Activated gamma-delta T cell treated with Interleukin-2 at 50 U/mL for 16 hours (primary cell): ENCODE measurements at regions not wholly inside any gene's neighbourhood (a gene's known extent, or its start where the extent isn't known, plus 50 kb on each side); places are given as distances from the start of the nearest gene placed in this dataset.

Source experiments
- DNase-seq: peaks from one replicate; pipeline ENCODE4 v3.0.0-alpha.2; 2020

DNA sequence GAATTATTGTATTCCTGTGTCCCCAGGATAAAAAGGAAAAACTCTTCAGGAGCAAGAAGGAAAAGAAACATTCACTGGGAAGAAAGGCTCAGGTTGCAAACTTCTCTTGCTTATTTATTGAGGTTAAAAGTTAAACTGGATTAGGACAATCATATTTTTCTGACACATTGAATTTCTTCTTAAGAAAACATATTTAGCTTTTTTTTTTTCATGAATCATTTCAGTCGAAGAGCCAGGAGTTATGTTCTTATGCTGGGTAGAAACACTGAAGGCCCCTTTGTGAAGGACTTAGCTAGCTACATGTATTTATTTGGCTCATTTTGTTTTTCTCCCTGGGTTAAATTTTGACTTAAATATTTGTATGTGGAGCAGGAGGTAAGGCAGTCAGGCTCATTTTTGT lies 434.0 kb downstream of the KLF5 start:
- no peak for DNase-seq

DNA sequence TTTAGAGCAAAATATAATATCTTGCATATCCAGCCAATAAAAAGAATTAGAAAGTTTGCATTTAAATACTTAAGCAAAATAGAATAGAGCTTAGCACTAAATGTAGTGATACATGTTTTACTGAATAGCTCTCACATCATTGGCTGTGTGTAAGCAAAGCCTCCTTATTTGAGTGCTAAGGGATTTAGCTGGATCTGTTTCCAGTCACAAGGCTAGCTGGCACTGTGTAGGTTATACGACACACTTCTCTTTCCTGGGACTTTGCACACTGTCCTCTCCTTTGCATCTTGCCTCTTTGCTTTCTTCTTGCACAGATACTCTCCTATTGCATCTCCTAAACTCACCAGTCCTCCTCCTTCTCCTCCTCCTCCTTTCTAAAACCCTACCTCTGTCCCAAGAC lies 423.8 kb downstream of the KLF5 start:
- no peak for DNase-seq

DNA sequence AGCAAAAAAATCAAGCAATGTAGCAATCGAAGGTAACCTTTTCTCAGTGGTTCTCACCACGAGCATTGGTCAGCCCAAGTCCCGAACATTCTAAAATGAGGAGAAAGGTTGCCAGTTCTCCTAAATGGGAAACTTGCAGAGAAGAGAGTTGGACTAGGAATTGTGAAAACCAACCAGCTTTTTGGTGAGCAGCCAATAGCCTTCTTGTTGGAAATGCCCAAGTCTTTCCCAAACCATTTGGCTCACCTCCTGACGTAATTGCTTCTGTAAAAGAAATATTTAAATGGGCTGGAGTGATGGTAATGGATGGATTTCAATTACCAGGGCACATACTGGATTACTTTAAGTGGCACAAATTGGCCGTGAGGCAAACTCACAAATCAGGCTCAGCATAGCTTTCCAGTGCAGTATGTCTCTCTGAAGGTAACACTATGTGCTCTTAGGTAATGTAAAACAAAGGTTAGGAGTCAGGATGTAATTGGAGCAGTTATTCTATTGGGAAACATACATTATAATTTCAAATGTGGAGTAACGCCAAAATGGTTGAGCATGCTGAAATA lies 423.2 kb downstream of the KLF5 start:
- DNase-seq: no peak

DNA sequence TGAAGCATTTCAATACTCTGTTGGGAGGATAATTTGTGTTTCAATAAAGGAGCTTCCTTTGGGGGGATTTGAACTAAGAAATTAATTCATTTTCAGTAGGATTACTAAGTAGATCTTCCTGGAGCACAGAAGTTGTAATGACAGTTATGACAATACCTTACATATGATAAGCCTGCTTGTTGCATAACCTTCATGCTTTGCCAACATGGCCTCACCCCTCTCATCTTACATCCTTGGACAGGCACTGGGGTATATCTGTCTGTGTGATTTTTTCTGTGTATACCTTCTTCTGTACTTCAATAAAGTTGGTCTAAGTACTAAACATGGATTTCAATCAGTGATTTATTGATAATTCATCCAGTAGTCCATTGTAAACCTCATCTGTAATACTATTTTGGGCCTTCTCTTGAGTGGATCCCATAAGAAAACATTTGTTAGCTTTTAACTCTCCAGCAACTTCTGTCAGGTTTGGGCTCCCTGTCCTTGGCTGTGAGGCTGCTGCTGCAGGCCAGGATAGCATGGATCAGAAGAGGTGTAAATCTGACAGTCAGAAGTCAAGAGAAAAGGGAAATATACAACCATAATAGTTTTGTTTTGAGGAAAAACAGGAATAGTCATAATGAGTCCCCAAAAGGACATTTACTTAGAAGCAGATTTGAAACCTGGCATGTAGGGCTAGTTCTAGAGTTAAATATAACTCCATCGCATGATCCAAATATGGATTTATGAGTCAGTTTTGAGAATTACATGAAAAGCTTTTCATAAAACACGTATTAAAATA lies 422.2 kb downstream of the KLF5 start:
- no peak for DNase-seq

DNA sequence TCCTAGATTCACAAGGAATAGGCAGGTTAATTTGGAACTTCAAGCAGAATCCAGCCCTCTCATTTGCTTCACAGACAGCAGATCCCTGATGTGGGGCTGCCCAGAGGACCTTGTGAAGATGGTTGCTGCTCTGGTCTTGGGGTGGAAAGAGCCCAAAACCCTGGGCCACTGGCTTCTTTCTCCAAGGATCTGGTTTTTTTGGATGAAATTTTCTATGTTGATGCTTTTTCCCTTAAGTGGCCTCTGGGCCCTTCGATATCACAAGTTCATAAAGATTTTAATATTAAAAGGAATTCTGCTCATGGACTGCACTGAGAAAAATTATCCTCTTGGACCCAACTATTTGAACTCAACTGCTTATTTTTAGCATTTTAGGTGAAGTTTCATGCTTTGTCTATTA lies 421.1 kb downstream of the KLF5 start:
- DNase-seq: no peak

DNA sequence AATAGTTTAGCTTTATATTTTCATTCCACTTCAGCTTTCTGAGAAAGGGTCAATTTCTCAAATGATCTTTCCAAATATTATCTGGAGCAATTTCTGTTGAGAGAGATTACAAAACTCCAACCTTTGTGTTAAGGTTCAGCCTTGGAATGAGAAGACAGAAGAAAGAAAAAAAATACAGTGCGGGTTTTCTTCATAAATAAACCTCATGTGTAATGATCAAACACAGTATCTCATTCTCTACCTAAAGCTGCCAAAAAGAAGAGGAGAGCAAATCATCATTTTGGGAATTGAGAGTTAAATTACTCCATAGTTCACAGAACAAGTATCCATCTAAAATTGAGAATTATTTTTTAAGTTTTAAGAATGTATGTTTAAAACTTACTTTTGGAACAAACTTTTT lies 420.5 kb downstream of the KLF5 start:
- no peak for DNase-seq

DNA sequence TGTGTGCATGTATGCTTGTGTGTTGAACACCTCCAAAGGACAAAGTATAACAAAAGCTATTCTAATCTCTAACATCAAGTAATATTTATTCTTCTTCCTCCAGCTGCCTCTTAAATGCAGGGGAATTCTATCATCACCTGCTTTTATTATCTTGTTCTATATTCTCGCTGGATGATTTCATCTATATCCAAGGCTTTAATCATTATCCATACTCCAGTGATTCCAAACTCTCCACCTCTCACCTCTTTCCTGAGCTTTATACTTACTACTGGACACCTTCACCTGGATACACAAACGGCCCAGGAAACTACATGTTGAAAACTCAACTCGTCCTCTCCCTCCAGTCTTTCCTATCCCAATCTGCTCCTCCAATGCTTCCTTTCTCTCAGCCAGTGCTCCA lies 418.6 kb downstream of the KLF5 start:
- DNase-seq: no peak

DNA sequence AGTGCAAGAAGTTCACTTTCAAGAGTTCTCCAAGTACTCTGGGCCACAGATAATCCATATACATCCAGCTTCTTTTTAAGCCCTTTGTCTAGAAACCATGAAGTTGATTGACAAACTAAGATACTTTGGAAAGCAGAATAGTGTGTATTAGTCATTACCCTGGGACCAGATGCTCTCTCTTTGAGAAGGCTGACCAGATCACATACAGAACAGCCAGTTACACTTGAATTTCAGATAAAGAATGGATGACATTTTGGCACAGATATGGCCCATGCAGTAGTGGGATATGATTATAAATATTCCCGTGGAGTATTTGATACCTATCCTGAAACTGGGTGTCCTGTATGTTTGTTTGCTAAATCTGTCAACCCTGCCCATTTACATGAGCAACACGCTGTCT lies 414.2 kb downstream of the KLF5 start:
- no peak for DNase-seq

DNA sequence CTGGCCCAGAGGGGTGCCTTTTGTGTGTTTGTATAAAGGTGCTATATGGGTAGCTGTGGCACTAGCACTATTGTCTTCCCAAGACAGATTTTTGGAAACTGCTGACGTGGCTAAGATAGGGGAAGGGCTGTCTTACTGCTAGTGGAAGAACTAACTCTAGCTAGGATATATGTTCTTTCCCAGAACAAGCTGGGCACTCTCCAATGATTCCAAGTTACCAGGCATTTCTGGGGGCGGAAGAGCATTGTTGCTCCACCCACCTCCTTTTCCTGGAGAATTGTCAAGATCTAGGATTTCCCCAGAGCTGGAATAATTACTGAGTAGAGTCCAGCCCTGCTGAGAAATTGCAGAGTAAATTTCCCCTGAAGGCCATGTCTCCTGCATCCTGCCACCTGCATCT lies 408.3 kb downstream of the KLF5 start:
- DNase-seq: no peak

DNA sequence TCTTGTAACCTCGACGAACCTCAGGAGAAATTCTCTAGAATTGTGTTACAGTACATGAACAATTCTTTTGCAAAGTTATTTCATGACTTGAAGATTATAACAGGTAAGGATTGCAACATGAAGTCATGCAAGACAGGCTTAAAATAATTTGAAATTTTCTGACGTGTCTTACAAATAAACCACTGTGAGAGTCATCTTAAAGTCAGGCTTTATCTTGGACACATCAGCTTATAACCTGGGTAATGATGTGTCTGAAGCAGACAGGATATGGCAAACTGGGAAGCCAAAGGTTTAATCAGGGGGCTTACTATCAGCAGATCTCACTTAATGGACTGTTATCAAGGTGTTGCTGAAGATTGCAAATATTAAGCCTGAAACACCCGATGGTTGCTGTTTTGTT lies 407.8 kb downstream of the KLF5 start:
- DNase-seq: no peak

DNA sequence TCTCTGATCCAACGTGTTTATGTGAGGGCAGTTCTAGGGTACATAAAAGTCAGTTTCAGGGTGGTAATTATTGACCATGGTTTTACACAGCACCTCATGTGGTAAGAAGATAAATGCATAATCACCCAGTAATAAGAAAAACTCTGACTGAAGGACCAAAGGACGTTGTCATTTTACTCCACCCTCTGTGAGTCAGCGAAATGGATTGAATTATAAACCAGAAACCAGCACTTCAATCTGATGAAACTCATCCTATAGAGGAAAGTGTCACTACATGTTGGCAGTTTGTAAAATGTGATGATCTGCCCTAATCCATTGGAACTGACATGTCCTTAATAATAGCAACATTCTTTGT lies 406.8 kb downstream of the KLF5 start:
- DNase-seq: no peak

DNA sequence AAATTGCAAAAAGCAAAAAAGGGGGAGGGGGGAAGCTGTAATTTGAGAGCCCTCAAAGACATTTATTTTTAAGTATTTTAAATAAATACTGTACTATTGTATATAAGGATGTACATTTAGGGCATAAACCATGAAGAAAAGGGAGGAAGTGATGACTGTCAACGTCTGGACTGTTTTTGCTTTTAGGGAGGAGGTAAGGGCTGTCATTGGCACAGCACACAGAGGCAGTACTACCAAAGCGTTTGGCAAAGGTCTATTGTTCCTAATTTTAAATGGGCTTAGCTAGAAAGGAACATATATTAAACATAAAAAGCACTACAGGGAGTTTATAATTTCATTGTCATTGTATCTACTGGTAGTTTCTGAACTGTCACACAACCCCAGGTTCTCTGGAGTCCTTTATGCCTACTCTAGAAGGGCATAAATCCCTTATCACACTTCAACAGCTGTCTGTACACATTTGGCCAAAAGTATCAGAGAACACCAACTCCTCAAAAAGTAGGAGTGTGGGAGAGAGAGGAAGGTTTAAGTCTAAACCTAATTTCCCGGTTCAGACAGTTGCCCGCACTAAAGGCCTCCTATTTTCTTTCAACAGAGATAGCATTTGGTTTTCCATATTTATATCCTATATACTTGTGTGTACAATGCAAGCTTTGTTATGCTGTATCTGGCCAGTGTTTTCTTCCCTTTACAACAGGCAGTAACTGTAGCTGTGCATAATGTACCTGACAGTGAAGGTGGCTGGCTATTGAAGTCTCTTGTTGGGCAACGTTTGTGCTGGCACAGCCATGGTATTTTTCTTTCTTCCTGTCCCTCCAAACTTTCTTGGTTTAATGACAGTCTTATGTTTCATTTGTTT lies 406.2 kb downstream of the KLF5 start:
- DNase-seq: no peak

DNA sequence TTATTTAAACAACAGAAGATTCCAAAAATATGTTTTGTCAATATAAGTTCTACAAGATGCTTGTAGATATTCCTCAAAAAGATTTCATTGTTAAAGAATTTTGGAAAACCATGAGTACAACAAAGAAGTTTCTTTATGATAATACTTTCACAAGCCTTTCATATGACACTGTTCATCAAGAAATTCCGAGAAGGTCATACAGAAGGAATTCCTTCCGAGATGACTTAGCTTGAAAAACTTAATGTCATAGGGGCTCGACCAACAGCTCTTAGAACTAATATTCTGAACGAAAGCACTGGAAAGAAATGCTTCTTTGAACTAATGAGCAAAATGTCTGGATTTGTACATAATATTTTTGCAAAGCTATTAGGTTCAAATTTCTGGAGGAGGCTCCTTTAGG lies 403.4 kb downstream of the KLF5 start:
- DNase-seq: no peak

DNA sequence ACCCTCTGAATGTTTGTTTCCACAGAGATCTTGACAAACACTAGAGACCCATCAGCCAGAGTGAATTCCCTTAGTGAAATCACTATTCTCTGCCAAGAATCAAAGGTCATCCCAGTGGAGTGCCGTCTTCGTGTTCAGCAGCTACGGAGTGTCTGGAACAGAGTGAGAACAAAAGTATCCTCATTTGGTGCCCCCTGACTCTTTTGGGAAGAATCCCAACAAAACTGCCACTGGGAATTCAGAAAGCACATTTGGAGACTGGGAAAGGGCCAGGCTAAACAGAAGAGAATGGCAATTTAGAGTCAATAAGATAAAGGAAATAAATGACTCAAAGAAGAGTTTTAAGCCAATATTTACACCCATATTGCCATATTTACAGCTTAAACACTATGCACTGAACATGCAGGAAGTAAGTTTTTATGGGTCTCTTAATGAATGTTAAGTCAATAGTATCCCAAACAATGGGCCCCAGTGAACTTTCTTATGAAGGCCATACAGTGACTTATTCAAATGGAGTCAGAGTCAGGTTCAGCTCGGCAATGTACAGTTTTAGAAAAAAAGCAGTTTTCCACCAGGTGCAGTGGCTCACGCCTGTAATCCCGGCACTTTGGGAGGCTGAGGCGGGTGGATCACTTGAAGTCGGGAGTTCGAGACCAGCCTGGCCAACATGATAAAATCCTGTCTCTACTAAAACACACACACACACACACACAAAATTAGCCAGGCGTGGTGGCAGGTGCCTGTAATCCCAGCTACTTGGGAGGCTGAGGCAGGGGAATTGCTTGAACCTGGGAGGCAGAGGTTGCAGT lies 392.6 kb downstream of the KLF5 start:
- DNase-seq: no peak

DNA sequence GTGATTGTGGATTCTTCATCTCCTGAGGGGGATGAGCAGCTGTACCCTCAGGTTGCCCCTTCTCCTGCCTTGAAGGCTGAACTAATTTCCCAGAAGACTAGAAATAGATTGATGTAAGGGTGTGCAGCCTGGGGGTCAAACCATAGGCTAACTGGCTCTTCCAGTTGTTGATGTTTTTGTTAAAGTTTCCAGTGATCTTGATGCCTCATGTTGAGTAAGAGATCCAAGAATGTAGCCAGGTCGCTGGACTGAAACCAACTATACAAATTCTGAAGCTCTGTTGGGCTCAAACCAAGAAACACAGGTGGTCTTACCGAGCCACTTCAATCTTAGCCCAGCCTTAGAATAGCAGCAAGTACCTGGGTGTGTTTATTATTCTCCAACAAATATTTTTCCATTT lies 391.8 kb downstream of the KLF5 start:
- DNase-seq: no peak

DNA sequence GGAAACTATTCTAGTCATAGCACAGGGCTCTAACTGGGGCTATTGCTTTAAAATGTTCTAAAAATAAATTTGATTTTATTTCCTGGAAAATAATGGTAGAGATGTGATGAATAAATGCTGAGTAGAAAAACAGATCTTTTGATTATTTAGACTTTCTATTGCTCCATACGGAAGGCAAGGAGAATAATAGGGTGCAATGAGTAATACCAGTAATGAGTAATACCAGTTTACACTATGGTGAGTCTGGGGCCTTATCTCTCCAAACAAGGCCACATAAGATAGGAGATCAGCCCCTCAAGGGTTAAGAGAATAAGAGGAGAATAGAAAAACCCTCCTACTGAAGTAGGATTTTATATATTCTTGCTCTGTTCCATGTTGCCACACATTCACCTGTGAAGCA lies 390.4 kb downstream of the KLF5 start:
- no peak for DNase-seq

DNA sequence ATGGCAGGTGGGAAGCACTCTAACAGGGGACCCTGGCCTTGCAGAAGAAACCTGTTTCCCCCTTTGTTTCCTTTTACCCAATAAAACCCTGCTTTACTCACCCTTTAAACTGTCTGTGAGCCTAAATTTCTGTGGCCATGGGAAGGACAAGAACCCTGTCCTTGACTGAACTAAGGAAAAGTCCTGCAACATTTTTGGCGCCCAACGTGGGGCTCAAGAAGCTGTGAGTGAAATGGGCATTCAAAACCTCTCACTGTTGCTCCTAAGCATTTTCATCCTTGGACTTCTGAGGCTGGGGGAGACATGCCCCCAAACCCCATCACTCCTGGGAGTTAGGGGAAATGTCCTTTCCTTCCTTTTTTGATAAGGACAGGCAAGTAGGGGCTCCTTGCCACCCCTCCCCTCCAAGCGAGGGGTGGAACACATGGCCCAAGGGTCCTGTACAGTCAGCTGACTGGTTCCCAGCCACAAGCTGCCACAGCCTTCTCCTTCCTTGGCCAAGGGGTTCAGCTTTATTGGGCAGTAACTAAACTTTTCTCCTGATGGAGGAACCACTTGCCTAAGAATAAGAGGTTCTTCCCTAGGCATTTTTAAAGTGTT lies 381.6 kb downstream of the KLF5 start:
- no peak for DNase-seq

DNA sequence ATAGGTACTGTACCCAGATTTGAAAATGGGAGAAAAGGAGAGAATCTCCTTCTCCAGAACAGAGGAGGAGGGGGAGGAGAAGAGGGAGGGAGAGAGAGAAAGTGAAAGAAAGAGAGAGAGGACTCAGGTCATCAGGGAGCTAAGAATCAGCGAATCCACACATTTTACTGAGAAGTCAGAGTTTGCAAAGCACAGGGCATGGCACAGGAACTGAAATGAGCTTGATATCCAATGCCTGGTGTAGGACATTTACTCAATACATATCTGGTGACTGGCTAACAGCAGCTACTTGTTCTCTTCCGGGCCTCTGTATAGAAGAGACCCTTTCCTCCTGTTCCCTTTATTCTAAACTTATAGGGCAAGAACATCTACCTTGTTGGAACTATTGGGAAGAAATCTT lies 375.1 kb downstream of the KLF5 start:
- DNase-seq: no peak

DNA sequence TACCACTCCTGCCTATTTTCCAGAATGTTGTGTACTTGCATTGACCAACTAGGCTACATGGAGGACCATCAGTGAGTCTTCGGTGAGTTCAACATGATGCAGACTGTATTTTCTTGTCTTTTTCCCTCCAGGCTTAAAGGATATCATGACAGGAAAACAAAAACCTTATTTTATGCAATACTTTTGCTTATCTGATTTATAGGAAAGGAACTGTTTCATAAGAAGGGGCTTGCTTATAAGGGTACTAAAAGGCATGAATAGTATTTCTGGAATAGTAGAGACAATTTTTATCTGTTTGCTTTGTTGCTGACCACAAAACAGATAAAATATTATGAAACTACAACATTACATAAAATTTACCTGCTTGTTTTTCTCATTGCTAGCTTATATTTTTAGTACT lies 374.7 kb downstream of the KLF5 start:
- DNase-seq: no peak

DNA sequence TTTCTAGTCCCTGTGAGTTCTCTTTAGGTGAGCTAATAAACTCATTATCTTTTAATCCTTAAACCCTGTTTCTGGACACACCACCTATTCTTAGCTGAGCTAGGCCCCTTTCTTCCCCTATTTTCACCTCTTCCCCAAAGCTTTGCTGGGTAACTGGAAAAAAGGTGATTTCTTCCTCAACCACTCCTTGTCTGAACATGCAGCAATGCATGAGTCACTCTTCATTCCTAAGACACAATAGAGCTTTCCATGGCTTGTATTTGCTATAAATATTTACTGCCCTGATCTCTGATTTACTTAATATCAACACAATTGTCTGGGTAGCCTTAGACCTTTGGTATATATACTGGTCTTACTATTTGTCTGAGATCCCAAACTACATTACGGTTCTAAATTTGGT lies 370.9 kb downstream of the KLF5 start:
- no peak for DNase-seq

DNA sequence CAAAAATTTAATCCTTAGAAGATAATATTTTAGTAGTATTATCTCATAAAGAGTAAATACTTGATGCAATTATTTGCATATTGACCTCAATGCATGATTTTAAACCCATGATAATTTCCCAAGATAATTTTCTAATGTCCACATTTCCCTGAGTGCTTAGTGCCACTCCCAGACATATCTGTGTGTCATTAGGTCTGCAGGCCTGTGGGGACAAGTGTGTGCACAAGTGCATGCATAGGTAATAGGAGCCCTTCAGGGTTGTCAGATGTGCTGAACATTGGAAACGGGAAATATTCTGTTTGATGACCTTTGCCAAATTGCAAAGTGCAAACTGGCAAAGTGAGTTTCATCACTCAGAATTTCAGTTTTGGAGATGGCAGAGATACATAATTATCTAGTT lies 369.9 kb downstream of the KLF5 start:
- no peak for DNase-seq

DNA sequence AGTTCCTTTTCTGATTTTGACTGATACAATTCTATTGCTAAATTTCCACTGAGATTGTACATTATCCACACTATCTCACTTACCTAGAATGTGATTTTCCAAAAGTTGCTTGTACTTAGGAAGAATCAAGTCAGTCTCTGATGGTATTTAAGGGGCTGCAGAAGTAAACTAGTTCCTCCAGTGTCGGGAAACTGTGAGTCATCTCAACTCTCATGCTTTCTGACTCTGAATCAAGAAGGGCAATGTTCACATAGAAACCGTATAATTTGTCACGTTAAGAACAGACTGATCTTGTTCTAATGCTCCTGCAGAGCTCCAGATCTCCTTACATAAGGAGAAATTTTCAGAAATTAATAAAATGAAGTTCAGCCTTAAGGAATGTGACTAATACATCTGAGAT lies 369.3 kb downstream of the KLF5 start:
- DNase-seq: no peak

DNA sequence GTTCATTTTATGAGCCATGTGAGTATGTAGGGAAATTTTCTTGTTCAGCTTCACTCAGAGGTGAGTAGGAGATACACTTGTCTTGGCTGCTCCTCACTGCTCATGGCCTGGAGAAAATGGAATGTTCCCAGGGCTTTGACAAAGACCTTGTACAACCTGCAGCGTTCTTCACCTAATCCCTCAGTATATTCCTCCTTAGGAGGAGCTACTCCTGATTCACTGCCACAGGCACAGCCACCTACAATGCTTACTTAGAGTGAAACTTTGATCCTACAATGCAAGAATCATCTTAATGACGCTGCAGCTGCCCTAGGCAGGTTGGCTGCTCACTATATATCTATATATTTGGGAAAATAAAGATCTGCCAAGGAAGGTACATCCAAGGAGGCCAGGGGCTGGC lies 364.2 kb downstream of the KLF5 start:
- DNase-seq: no peak
